IMR-90 (cell line): ENCODE measurements at regions not wholly inside any gene's neighbourhood (a gene's known extent, or its start where the extent isn't known, plus 50 kb on each side); places are given as distances from the start of the nearest gene placed in this dataset.

Experiments
- BHLHE40 ChIP-seq: fragments of 150-350 bp; IDR thresholded peaks from 2 replicates; pipeline ENCODE4 v1.6.1; 2016; ENCODE audit warnings: mild to moderate bottlenecking, low read depth, low read length
- CEBPB ChIP-seq: IDR thresholded peaks from 2 replicates; pipeline ENCODE4 v1.6.1; 2012; ENCODE audit warnings: low read depth, low read length, improper control_type of control experiment
- CHD1 ChIP-seq: IDR thresholded peaks from 2 replicates; pipeline ENCODE4 v1.6.1; 2012; ENCODE audit warnings: low read depth, low read length, improper control_type of control experiment
- FOS ChIP-seq: fragments of 150-350 bp; IDR thresholded peaks from 2 replicates; pipeline ENCODE4 v1.6.1; 2016; ENCODE audit warnings: low read depth, low read length
- MAZ ChIP-seq: IDR thresholded peaks from 2 replicates; pipeline ENCODE4 v1.6.1; 2012; ENCODE audit warnings: low read depth, mild to moderate bottlenecking, low read length, improper control_type of control experiment, moderate library complexity, borderline replicate concordance
- MXI1 ChIP-seq: IDR thresholded peaks from 2 replicates; pipeline ENCODE4 v1.6.1; 2012; ENCODE audit warnings: low read depth, mild to moderate bottlenecking, low read length, moderate library complexity, borderline replicate concordance
- NFE2L2 ChIP-seq: fragments of 150-350 bp; IDR thresholded peaks from 2 replicates; pipeline ENCODE4 v1.6.1; 2016; ENCODE audit warnings: low read depth, mild to moderate bottlenecking, low read length
- POLR2A ChIP-seq: IDR thresholded peaks from 2 replicates; pipeline ENCODE4 v1.6.1; 2012; ENCODE audit warnings: mild to moderate bottlenecking, low read depth, low read length
- RAD21 ChIP-seq: IDR thresholded peaks from 2 replicates; pipeline ENCODE4 v1.6.1; 2012; ENCODE audit warnings: low read length, improper control_type of control experiment
- RCOR1 ChIP-seq: IDR thresholded peaks from 2 replicates; pipeline ENCODE4 v1.6.1; 2012; ENCODE audit warnings: mild to moderate bottlenecking, low read length, improper control_type of control experiment; ENCODE audit not compliant: insufficient replicate concordance
- RFX5 ChIP-seq: IDR thresholded peaks from 2 replicates; pipeline ENCODE4 v1.8.0; 2012; ENCODE audit warnings: low read depth, mild to moderate bottlenecking, low read length, moderate library complexity
- USF2 ChIP-seq: fragments of 150-350 bp; IDR thresholded peaks from 2 replicates; pipeline ENCODE4 v1.6.1; 2017; ENCODE audit warnings: mild to moderate bottlenecking, antibody characterized with exemption, low read length, low read depth
- TF ChIP-seq, protein P1 (sequence below): conservative IDR thresholded peaks from 2 replicates; pipeline ENCODE4 v1.5.1; 2012; ENCODE audit warnings: mild to moderate bottlenecking, low read depth, low read length, improper control_type of control experiment

- TF ChIP-seq, protein P1, sequence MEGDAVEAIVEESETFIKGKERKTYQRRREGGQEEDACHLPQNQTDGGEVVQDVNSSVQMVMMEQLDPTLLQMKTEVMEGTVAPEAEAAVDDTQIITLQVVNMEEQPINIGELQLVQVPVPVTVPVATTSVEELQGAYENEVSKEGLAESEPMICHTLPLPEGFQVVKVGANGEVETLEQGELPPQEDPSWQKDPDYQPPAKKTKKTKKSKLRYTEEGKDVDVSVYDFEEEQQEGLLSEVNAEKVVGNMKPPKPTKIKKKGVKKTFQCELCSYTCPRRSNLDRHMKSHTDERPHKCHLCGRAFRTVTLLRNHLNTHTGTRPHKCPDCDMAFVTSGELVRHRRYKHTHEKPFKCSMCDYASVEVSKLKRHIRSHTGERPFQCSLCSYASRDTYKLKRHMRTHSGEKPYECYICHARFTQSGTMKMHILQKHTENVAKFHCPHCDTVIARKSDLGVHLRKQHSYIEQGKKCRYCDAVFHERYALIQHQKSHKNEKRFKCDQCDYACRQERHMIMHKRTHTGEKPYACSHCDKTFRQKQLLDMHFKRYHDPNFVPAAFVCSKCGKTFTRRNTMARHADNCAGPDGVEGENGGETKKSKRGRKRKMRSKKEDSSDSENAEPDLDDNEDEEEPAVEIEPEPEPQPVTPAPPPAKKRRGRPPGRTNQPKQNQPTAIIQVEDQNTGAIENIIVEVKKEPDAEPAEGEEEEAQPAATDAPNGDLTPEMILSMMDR = no peak
- TF ChIP-seq NFE2L2 (no peak), POLR2A (no peak), RFX5 (no peak), MAZ (no peak), USF2 (no peak), CEBPB (no peak), RAD21 (no peak), CHD1 (no peak), FOS (no peak), MXI1 (no peak), BHLHE40 (no peak), RCOR1 (no peak)
These were observed 163.3 kb upstream of the SPOCK3 start for GRCh38 chr4:167397586-167397985.
